Heart right ventricle (tissue), 16 donors: ENCODE measurements at regions not wholly inside any gene's neighbourhood (a gene's known extent, or its start where the extent isn't known, plus 50 kb on each side); places are given as distances from the start of the nearest gene placed in this dataset.

ENCODE experiments used
- ATAC-seq, 8 donors: fragments of 200-7000 bp; cut with Tn5 transposase; one replicate each; pipeline ENCODE4 v1.9.1; 2020; ENCODE audit warnings: mild to moderate bottlenecking in 8 of 8, moderate library complexity in 8 of 8, moderate number of reproducible peaks in 1 of 8
- DNase-seq, 2 donors: peaks; one replicate each; pipeline ENCODE4 v3.0.0-alpha.2; 2020
- H3K27ac ChIP-seq, 10 donors: fragments of 200-600 bp; sonication (generic) in 2 of 10; one replicate each; pipeline versions ENCODE4 v1.5.0 to v1.8.0; 2020 to 2022; ENCODE audit warnings: mild to moderate bottlenecking in 3 of 10
- H3K27me3 ChIP-seq, 7 donors: fragments of 200-600 bp; one replicate each; pipeline ENCODE4 v1.8.0; 2021 to 2022; ENCODE audit warnings: mild to moderate bottlenecking in 2 of 7
- H3K36me3 ChIP-seq, 9 donors: fragments of 200-600 bp; sonication (generic) in 1 of 9; one replicate each; pipeline versions ENCODE4 v1.5.0 to v1.8.0; 2020 to 2022; ENCODE audit warnings: mild to moderate bottlenecking in 2 of 9
- H3K4me1 ChIP-seq, 9 donors: fragments of 200-600 bp; sonication (generic) in 1 of 9; one replicate each; pipeline versions ENCODE4 v1.5.0 to v1.8.0; 2020 to 2022; ENCODE audit warnings: mild to moderate bottlenecking in 4 of 9
- H3K4me3 ChIP-seq, 10 donors: fragments of 200-600 bp; sonication (generic) in 2 of 10; one replicate each; pipeline versions ENCODE4 v1.5.0 to v1.8.0; 2020 to 2022; ENCODE audit warnings: mild to moderate bottlenecking in 7 of 10, moderate library complexity in 2 of 10
- H3K9me3 ChIP-seq, 11 donors: fragments of 200-600 bp in 10 of 11; sonication (generic) in 2 of 11; one replicate each; pipeline versions ENCODE4 v1.5.0 to v1.8.0; 2013 to 2022; ENCODE audit warnings: mild to moderate bottlenecking in 2 of 11, control low read depth in 1 of 11, moderate library complexity in 1 of 11
- CTCF ChIP-seq, 9 donors: fragments of 200-600 bp; sonication (generic) in 2 of 9; IDR thresholded peaks; one replicate each; pipeline versions ENCODE4 v1.5.0 to v1.8.0; 2021 to 2022; ENCODE audit warnings: antibody characterized with exemption in 9 of 9, mild to moderate bottlenecking in 5 of 9, moderate library complexity in 1 of 9
- WGBS, 2 donors: extraction: QIAGEN DNeasy Blood & Tissue Kit; methylation state at CpG; one replicate each; pipeline ENCODE4 v1.1.7; 2013; ENCODE audit warnings: inconsistent platforms in 1 of 2; 5-methylcytosine and 5-hydroxymethylcytosine counted together
- intact Hi-C, 10 donors: fragments of 100-400 bp; cut with DNase I; formaldehyde crosslinking; loops; one replicate each; pipeline versions ENCODE4 v1.11.1 to v1.14.2; 2022
- donor health status: Arrhythmogenic right ventricular cardiomyopathy.
- donor health status: ischemic (EF 13 %, LVEDD 7.1; RV severe dilation, severe dysfunction).
- donor health status: healthy with polysubstance abuse.
- donor health status: DM: no; HTN: yes; CAD: no.
- donor health status: DM: no; HTN: no; CAD: no.
- donor health status: ischemic (EF 25% LVEDD 6.9; RV normal size, moderate dysfunction).
- donor health status: ischemic (EF 25% LVEDD 5.7; RV mildly dilated, moderate dysfunction).
- donor health status: healthy.
- donor health status: DM: yes; HTN: yes; CAD: no.
- donor health status: Ischemic cardiomyopathy.
- donor health status: ischemic (EF 35%, LVEDD 5.7; RV mildly dilated, moderate dysfunction).
- donor health status: nonischemic (EF 11% LVEDD 7.7; RV severe dilation, severe dysfunction).
- donor health status: DM: yes; HTN: yes; CAD: no.
- donor health status: PGD.
- donor health status: ischemic (EF 29% LVEDD 5.4; RV normal size, mild dysfunction).
- donor health status: nonischemic (EF 23%, LVEDD 6.1; RV moderate dilation, normal function).

GRCh38 chr21:24561291-24561690 lies 1046.0 kb downstream of the MRPL39 start:
- H3K4me1 ChIP-seq, result no peaks in the 10 kb centered on the region
- H3K4me3 ChIP-seq, result no peak overlapping the region
- ATAC-seq, result no peak
- intact Hi-C loops, result no loop called here
- no peak for DNase-seq
- no peak for TF ChIP-seq CTCF (IDR thresholded peaks at IDR 0.05)
- H3K27me3 ChIP-seq, result no peaks in the 10 kb centered on the region
- WGBS, 2 donors, result 89% methylated on average over 5 of the region's 5 CpGs
- no peak overlapping the region for H3K27ac ChIP-seq
- H3K9me3 ChIP-seq, result peaks cover 0 to 37% (median 0%) of the 10 kb centered on the region in 11 donors
- no peaks in the 10 kb centered on the region for H3K36me3 ChIP-seq

GRCh38 chr21:24552491-24552890 lies 1054.8 kb downstream of the MRPL39 start:
- no peak for TF ChIP-seq CTCF (IDR thresholded peaks at IDR 0.05)
- H3K27ac ChIP-seq, result no peak overlapping the region
- WGBS, 2 donors, result 51 to 64% methylated on average over 3 of the region's 3 CpGs
- no peaks in the 10 kb centered on the region for H3K27me3 ChIP-seq
- H3K4me1 ChIP-seq, result no peaks in the 10 kb centered on the region
- peak in 5 of 8 donors; percentile 17 to 72 (median 35) for ATAC-seq
- no peak overlapping the region for H3K4me3 ChIP-seq
- intact Hi-C loops, result no loop called here
- no peaks in the 10 kb centered on the region for H3K36me3 ChIP-seq
- H3K9me3 ChIP-seq, result peaks cover 0 to 20% (median 0%) of the 10 kb centered on the region in 11 donors
- no peak for DNase-seq

GRCh38 chr21:24545807-24546361 lies 1061.4 kb downstream of the MRPL39 start:
- 49 to 52% methylated on average over 4 of the region's 4 CpGs for WGBS, 2 donors
- DNase-seq (peak in 1 of 2 donors; percentile 10), ATAC-seq (peak in 5 of 8 donors; percentile 11 to 72 (median 31))
- Histone ChIP-seq H3K27ac (peak overlapping the region in 1 of 10 donors; percentile 49), H3K27me3 (no peaks in the 10 kb centered on the region), H3K36me3 (no peaks in the 10 kb centered on the region), H3K4me3 (no peak overlapping the region), H3K9me3 (peaks cover 0 to 7% (median 0%) of the 10 kb centered on the region in 11 donors), H3K4me1 (no peaks in the 10 kb centered on the region)
- TF ChIP-seq CTCF (IDR thresholded peaks at IDR 0.05), result no peak
- intact Hi-C loops, result no loop called here

- intact Hi-C loops, result loop anchor here in 2 of 10 donors (10.0 kb wide), 1 partner anchor 659 kb away; no protein-coding TSS in a partner anchor
- ATAC-seq, result no peak
- TF ChIP-seq CTCF (IDR thresholded peaks at IDR 0.05), result peak in 7 of 9 donors; percentile 37 to 67 (median 52)
- Histone ChIP-seq H3K27me3 (no peaks in the 10 kb centered on the region), H3K9me3 (no peaks in the 10 kb centered on the region), H3K27ac (no peak overlapping the region), H3K4me3 (no peak overlapping the region), H3K4me1 (no peaks in the 10 kb centered on the region), H3K36me3 (no peaks in the 10 kb centered on the region)
- no peak for DNase-seq
- WGBS, 2 donors, result 32 to 41% methylated on average over 6 of the region's 6 CpGs
These were observed 1093.1 kb downstream of the MRPL39 start for GRCh38 chr21:24514081-24514733.
